Cerebellar cortex (tissue), 1 donor: ENCODE measurements at regions not wholly inside any gene's neighbourhood (a gene's known extent, or its start where the extent isn't known, plus 50 kb on each side); places are given as distances from the start of the nearest gene placed in this dataset.

Experiments used
- DNase-seq: peaks from one replicate; pipeline ENCODE4 v3.0.0-alpha.2; 2015; ENCODE audit warnings: low spot score

GRCh38 chr1:239538239-239538988 lies 152.0 kb downstream of the CHRM3 start:
- DNase-seq, result no peak

DNA sequence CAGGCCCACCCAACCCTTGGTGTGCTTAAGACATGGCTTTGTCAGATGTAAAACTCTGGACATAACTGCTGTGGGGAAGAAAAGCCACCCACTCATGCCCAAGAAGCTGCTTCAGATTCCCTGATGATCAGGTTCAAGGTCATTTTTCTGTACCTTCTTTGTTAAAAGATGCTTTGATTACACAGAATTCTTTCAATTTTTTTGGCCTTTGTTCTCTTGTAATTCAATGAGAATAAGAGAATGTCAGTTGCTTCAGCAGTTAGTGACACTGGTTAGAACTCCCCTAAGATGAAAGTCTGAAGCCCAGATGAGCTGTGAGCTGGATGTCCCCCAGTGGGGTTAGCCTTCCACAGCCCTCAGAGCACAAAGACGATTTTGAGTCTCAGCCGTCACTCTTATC lies 152.7 kb downstream of the CHRM3 start:
- DNase-seq, result no peak

- no peak for DNase-seq
Measured at GRCh38 chr1:239539812-239540211, 153.4 kb downstream of the CHRM3 start.

DNA sequence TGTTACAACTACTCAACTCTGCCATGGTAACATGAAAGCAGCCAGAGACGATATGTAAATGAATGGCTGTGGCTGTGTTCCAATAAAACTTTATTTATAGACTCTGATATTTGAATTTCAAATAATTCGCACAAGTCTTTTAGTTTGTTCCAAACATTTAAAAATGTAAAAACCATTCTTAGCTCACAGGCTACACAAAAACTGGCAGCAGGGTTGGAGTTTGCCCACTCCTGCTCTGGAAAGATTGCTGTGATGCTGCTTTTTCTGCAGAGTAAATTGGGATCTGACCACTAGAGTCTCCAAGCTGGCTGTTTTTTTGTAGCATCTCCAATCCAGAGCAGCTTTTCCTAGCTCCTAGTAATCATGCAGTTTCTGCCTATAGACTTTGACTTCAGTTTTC lies 157.5 kb downstream of the CHRM3 start:
- DNase-seq, result no peak

- no peak for DNase-seq
Measured at GRCh38 chr1:239545466-239545865, 159.1 kb downstream of the CHRM3 start.

DNA sequence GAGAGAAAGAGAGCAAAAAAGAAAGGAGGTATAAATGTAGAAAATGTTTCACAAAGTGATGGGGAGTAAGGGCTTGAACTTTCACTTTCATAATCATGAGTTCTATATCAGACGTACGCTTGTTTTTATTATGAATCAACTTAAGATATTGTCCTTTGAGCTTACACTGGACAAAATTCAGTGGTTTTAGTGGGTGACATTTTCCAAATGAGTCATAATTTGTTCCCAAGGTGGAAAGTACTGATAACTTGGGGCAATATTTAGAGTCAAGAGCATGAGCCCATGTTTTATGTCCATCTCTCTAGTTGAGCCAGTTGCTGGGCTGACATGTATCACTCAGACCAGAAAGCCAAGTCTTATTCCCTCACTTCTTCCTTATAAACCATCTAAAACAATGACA lies 161.6 kb downstream of the CHRM3 start:
- no peak for DNase-seq

DNA sequence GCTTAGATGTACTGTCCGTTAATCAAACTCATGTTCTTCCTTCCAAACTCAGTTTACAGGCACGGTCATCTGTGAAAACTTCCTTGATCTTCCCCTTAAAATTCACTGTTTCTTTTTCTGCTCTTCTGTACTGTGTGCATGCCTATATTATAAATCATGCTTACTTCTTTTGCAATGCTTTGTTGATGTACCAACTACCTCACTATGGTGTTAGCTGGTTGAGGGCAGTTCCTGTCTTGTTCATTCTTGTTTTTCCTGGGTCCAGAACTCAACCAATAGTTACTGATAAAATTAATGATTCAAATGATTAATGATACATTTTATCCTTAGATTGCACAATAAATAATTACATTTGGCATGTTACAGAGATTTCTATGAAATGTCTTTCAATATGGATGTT lies 163.8 kb downstream of the CHRM3 start:
- no peak for DNase-seq

- no peak for DNase-seq
Measured at GRCh38 chr1:239555350-239555749, 169.0 kb downstream of the CHRM3 start.

- DNase-seq, result no peak
Measured at GRCh38 chr1:239558559-239558958, 172.2 kb downstream of the CHRM3 start.

GRCh38 chr1:239558991-239559390 lies 172.6 kb downstream of the CHRM3 start:
- DNase-seq, result no peak

- DNase-seq, result no peak
Measured at GRCh38 chr1:239560921-239561320, 174.6 kb downstream of the CHRM3 start.

DNA sequence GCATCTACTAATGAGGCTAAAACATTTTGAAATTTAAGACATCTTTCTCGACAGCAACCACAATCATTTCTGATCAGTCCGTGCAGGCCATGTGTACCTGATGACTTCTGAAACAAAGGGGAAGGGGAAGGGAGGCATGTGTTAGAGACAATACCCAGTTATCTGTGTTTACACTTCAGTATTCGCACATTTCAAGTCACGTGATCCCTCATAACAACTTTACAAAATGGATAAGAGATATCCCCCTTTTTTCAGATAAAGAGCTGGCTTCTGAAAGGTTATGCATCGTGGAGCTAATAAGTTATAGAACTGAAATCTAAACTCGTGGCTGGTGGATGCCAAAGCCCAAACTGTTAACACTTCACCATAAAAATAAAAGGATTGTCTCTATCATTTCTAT lies 175.7 kb downstream of the CHRM3 start:
- DNase-seq, result no peak

DNA sequence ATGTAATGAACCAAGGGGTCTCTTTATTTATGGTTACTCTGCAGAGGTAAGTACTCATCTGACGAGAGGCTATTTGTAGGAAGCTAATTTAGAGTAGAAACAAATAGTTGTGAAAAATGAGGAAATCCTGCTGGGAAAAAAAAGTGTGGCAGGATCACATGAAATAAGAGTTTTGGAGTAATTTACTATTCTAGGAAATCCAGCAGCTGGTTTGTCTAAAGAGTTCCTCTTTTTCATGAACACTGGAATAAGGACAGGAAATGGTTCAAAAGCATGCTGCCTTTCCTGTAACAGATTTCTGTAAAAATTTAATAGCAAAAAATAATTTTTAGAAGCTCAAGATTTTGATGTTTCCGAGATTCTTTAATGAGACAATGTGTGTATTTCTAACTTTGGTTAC lies 177.3 kb downstream of the CHRM3 start:
- DNase-seq, result no peak

DNA sequence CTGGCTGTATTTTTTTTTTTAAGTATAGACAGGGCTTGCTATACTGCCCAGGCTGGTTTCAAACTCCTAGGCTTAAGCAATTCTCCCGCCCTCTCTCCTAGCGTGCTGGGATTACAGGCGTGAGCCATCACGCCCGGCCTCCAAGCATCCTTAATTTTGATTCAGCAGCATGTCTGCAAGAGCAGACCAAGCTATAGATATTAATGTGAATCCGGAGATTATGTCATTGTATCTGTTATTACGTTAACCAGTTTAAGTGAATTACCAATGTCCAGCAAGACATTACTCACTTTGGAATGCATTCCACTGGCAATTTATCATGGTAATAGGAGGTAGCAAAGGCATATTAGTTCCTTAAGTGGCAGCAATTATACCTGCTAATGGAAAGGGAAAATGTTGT lies 179.7 kb downstream of the CHRM3 start:
- no peak for DNase-seq

DNA sequence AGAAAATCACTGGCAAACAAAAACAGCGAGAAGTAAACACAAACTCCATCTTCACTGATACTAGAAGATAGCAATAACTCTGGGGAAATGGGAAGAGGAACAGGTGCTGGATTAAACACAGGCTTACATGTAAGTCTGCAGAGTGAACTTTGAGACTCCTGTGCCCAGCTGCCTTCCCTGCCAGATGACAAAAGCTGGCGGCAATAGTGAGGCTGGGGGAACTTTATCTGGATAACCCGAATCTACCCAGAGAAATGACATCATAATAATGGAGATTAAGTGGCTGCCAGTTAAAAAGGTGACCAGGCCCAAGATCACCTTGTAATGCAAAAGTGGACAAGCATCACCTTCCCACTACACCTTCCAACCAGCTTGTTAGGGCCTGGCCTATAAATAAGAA lies 184.5 kb downstream of the CHRM3 start:
- no peak for DNase-seq

GRCh38 chr1:239572183-239572582 lies 185.8 kb downstream of the CHRM3 start:
- DNase-seq, result no peak

- no peak for DNase-seq
Measured at GRCh38 chr1:239574112-239574511, 187.7 kb downstream of the CHRM3 start.

- no peak for DNase-seq
Measured at GRCh38 chr1:239575113-239575512, 188.7 kb downstream of the CHRM3 start.

DNA sequence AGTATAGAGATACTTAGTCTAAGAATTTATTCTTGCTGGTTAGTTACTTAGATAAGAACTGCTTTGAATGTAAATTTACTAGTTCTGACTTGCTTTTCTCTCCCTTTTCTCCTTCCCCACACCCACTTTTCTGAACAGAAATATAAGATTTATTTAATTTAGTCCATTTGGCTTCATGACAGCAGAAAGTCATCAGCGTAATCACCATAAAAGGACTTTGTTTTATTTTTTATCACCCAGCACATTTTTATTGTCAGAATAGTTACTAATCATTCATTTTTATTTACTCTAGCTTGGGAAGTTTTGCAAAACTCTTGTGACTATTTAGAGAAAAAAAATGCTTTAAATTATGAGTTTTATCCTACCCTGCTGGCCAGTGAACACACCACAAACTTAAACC lies 197.2 kb downstream of the CHRM3 start:
- DNase-seq, result no peak

- no peak for DNase-seq
Measured at GRCh38 chr1:239586128-239586527, 199.8 kb downstream of the CHRM3 start.

GRCh38 chr1:239587066-239587465 lies 200.7 kb downstream of the CHRM3 start:
- no peak for DNase-seq

- no peak for DNase-seq
Measured at GRCh38 chr1:239587574-239588369, 201.4 kb downstream of the CHRM3 start.

DNA sequence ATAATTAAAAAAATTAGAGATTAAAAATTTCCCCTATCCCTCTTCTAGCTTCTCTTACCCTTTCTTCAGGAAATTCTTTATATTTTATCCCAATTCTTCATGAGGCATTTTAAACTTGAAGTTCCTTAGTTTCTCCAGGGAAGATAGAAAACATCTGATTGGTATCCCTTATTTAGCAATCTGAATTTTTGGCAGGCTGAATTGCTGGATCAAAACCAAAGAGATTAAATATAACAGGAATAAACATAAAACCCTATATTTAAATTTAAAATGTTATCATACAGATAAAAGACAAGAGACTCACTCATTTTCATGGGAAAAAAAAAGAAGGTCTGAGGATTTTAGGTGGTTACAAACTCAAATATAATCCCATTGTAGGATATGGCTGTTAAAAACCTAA lies 204.2 kb downstream of the CHRM3 start:
- DNase-seq, result no peak

DNA sequence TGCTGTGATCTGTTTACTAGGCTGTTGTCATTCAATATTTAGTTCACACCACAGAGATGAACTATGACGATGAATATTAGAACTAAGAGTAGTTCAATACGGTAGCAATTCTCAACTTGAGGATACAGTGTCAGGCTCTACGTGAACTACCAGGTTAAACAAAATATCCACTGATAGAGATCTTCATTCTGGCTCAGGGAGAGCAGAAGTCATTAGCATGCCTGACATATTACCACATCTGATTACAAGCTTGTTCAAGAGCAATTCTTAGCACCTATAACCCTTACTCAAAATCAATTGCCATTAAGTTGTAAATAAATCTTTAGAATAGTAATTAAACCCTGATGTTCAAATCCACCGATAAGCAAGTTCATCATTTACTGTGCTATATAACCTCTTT lies 207.2 kb downstream of the CHRM3 start:
- no peak for DNase-seq
